ENCODE measurements at regions not wholly inside any gene's neighbourhood (a gene's known extent, or its start where the extent isn't known, plus 50 kb on each side); places are given as distances from the start of the nearest gene placed in this dataset.

GRCh38 chr2:192932376-192932775 lies 737.6 kb upstream of the TMEFF2 start:
- TF ChIP-seq POLR2A (IDR thresholded peaks at IDR 0.05) (no peak), CTCF (IDR thresholded peaks at IDR 0.05) (no peak)

Data from sigmoid colon (tissue), 3 donors.